HG03469 (cell line): ENCODE measurements at regions not wholly inside any gene's neighbourhood (a gene's known extent, or its start where the extent isn't known, plus 50 kb on each side); places are given as distances from the start of the nearest gene placed in this dataset.
"Not testable (repeated sequence)": the region's sequence is repeated elsewhere in the genome, so short reads cannot be mapped to it uniquely, and the experiment has no call there.

ENCODE experiments used
- ATAC-seq: cut with Tn5 transposase; IDR thresholded peaks from one replicate; pipeline ENCODE4 v1.9.1; 2021; ENCODE audit warnings: mild to moderate bottlenecking, moderate library complexity, moderate number of reproducible peaks; ENCODE audit not compliant: unreplicated experiment

DNA sequence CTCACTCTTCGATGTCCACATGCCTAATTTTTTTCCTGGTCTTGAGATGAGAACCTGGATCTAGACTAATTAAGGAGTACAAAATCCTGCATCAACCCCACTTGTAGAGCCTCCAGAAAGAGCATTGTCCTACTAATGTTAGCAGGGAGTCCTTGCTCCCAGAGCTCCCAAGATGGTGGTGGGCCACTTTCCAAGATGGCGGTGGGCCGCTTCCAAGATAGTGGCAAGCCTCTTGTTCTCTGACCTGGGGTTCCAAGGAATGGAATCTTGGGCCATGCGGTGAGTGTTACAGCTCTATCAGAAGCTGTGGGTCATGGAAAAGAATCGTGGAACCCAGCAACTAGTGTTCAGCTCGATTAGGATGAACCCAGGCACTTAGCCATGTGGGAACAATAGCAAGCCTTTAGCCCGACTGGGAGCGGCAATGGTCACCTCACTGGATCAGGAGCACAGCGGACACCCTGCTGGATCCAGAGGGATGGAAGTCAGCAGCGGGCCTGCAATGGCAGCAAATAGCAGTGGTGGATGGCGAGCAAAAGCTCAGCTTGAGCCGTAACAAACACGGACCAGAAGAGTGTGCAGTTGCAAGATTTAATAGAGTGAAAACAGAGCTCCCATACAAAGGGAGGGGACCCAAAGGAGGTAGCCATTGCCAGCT is 1997.5 kb upstream of the RAG2 start:
- ATAC-seq: not testable (repeated sequence)

DNA sequence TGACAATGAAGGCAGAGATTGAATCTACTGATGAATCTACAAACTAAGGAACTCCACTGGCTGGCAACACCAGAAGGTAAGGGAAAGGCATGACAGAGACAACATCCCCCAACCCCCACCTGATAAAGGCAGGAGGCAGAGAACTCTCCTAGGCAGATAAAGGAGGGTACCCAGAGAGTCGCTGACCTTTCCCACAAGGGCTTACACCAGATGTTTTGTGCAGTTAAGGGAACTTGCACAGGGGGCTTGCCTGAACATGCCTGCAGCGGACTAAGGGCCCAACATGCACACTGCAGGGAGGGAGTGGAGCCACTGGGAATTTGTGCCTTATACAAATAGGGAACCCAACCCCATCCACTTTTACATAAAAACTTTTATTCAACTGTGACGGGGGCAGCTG is 1996.9 kb upstream of the RAG2 start:
- no peak for ATAC-seq

DNA sequence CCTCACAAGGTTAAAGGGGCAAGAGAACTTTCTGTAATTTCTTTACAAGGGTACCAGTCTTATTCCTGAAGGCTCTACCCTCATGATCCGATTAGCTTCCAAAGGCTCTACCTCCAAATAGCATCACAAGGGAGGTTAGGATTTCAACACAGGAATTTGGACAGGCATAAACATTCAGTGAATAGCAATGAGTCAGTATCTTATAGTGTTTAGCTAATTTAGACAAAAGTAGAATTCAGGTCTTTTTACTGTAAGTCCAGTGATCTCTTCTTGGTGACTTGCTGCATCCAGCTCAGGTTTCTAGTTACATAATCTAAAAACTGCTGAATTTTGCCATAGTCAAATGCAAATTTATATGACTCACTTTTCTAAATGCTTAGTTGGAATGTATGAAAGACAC is 1995.6 kb upstream of the RAG2 start:
- ATAC-seq: no peak

DNA sequence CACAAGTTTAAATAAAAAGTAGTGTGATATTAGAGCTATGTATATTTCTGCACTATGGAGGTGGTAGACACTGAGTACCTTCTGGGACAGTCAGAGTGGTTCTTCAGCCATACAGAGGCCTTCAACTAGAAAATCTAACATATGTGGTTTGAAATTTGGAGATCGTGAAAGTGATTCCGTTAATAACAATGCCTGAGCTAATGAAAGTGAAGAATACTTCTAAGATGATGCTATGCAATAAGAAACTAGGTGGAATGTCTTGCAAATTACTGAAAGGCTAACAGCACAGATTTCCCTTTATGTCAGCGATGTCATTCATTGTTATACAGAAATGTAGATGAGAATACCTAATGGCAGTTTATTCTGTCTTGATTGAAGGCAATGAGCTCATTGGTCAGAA is 1984.7 kb upstream of the RAG2 start:
- no peak for ATAC-seq

DNA sequence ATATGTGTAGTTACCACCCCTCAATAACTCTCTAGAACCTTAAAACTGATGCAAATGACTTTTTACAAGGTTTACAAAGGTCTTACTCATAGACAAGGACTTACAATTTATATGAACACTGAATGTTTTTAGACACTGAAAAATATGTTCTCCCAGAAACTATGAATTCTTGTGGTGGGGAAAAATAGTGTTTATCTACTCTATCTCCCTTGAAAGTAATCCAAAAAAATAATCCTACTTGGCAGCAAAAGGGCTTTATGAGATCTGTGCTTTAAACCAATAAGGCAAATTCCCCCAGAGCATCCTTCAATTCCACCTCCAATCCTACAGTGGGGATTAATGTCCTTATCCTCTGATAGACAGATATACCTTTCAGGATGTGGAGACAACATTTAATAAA is 1984.1 kb upstream of the RAG2 start:
- no peak for ATAC-seq

DNA sequence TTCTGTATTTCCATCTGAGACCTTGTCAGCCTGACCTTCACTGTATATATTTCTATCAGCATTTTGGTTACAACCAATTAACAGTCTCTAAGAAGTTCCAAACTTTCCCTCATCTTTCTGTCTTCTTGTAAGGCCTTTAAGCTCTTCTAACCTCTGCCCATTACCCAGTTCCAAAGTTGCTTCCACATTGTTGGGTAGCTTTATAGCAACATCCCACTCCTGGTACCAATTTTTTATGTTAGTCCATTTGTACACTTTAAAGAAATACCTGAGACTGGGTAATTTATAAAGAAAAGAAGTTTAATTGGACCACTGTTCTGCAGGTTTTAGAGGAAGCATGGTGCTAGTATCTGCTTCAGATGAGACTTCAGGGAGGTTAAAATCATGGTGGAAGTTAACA is 1979.7 kb upstream of the RAG2 start:
- no peak for ATAC-seq

DNA sequence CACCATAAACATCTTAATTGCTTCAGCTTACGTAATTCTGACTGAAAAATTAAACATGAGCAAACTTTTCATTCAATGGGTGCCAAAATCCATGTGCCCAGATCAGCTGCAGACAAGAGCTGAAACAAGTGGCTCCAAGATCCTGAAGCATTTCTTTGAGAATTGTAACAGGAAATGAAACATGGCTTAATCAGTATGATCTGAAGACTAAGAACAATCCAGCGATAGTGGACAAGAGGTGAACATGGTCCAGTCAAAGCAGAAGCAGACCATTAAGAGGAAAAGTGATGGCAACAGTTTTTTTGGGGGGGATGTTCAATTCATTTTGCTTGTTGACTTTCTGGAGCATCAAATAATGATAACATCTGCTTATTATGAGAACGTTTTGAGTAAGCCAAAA is 1964.5 kb upstream of the RAG2 start:
- no peak for ATAC-seq

DNA sequence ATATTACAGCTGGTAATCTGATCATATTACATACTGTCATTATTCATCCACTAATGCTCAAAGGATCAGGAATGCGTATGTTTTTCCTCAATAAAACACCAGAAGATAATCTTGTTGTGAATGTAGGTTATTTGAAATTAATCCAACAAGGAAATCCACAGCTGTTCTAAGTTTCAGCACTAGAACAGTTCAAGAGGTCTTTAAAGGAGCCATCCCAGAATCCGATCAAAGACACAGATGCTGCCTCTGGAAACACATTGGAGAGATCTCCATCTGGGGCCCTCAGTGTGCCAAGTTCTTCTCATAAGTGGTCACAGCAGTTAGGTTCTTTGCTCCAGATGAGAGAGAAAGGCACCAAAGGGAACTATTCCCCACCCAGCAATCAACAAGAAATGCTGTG is 1955.1 kb upstream of the RAG2 start:
- ATAC-seq: no peak

DNA sequence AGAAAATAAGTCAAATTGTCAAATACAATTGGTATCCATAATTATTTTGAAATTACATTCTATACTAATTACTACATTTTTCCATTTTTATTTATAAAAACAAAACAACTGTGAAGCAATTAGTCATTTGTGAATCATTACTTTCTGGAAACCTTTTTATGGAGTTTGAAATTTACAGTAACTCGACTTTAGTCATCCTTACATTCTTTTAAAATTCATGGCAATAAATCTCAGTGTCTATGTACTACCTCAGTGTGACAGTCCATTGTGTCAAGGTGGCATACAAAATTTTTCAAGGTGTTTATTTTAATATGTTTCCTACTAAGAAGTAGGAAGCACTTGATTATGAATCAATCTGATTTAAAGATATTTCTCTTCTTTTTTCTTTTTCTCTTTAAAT is 1949.4 kb upstream of the RAG2 start:
- no peak for ATAC-seq

DNA sequence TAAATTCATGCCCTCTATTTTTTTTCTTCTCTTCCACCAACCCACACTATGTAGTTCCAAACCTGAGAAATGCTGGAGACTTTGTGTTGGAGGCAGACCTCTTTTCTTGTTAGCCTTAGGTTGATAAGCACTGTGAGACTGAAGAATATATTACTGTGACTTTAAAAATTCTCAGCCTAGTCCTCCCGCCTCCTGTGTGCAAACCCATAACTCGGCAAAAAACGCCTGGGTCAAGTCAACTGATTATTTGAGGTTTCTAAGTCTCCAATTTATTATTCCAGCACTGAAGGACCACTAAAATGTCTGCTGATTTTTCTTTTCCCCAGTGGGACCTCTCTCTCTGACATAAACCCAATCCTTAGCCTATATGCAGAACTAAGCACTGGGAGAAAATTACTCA is 1946.0 kb upstream of the RAG2 start:
- no peak for ATAC-seq

DNA sequence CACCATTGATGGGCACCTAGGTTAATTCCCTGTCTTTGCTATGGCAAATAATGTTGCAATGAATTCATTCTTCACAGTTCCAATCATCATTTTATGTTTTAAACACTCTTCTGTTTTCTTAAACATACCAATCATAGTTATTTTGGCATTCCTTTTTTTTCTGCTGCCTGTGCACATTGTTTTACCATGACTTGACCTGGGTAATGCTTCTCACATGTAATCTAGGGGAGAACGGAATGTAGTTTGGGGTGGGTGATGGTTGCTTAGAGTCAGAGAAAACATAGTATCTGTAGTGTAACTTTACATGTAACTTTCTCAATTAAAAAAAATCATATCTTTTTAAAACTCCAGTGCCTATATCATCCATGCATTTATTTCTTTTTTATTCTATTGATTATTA is 1945.3 kb upstream of the RAG2 start:
- no peak for ATAC-seq

DNA sequence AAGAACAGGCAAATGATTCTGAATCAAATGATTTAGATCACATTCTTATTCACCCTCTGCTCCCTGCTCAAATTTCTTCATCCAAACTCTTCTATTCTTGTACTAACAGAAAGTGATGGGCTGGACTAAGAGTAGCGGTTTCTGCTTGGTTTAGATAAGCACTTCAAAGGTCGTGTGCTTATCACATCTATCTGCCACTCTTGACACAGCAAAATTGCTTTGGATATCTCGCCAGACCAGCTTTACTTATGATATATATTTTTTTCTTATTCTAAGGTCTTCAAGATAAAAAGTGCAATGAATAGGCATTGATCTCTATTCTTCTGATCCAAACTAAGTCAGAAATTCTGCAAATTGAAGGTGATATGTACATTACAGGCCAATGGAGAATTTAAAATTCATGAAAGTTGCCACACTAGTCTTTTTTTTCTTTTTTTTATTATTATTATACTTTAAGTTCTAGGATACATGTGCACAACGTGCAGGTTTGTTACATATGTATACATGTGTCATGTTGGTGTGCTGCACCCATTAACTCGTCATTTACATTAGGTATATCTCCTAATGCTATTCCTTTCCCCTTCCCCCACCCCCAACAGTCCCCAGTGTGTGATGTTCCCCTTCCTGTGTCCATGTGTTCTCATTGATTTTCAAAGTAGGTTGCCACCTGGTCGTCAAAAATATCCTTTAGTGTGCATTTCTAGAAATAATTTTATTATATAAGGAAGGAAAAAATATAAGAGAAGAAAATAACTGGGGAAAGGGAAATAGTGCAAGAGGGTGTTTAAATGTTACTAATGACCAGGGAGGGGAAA is 1941.0 kb upstream of the RAG2 start:
- ATAC-seq: no peak

DNA sequence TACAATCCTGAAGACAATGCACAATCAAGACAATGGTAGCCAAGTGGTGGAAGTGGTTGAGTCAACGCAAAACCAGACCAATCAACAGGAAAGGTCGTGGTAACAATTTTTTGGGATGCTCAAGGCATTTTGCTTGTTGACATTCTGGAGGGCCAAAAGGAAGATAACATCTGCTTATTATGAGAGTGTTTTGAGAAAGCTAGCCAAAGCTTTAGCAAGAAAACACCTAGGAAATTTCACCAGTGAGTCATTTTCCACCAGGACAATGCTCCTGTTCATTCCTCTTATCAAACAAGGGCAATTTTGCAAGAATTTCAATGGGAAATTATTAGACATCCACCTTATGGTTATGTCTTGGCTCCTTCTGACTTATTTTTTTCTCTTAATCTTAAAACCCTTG is 1932.2 kb upstream of the RAG2 start:
- ATAC-seq: no peak

DNA sequence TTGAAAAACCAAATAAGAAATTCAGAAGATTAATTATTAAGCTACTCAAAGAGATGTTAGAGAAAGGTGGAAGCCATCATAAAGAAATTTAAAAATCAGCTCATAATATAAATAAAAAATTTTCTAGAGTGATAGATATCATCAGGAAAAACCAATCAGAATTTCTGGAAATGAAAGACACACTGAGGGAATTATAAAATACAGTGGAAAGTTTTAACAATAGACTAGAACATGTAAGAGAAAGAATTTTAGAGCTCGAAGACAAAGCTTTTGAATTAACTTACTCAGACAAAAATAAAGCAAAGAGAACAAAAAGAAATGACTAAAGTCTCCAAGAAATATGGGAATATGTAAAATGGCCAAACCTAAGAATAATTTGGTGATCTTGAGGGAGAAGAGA is 1926.9 kb upstream of the RAG2 start:
- no peak for ATAC-seq

DNA sequence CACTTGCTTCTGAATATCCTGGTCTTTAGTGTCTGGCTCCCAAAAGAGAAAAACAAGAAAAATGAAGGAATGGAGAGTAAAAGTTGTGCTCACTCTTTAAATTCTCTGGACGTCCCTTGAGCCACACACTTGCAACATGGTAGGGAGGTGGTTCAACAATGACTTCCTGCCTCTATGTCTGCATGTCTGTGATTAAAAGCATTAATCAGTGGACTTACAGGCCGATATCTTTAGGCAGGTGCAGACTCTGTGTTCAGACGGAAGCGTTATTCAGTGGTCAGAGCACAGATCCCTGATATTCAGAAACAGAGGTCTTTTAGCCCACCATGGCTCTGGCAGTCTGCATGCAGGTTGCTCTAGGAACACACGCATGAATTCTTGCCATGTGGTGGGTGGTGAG is 1920.0 kb upstream of the RAG2 start:
- no peak for ATAC-seq

DNA sequence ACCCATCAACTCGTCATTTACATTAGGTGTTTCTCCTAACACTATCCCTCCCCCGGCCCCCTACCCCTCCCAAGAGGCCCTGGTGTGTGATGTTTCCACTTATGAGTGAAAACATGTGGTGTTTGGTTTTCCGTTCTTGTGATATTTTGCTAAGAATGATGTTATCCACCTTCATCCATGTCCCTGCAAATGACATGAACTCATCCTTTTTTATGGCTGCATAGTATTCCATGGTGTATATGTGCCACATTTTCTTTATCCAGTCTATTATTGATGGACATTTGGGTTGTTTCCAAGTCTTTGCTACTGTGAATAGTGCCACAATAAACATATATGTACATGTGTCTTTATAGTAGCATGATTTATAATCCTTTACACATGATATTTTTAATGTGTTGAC is 1914.8 kb upstream of the RAG2 start:
- ATAC-seq: not testable (repeated sequence)

DNA sequence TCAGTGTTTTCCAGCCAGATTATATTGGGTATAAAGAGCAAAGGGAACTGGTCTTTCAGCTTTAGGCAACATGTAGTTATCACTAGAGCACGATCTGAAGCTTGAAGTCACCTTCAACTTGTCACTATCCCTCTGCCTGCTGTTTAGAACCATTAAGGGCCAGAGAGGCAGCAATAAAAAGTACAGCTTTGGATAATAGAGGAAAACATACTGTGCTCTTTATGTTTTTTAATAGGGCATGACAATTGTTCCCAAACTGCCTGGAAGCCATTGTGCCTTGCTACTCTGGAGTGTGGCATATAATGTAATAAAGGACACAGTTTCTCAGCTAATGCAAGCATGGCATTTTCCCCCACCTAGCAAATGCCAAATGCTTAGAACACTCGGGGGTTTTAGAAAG is 1912.0 kb upstream of the RAG2 start:
- ATAC-seq: no peak

DNA sequence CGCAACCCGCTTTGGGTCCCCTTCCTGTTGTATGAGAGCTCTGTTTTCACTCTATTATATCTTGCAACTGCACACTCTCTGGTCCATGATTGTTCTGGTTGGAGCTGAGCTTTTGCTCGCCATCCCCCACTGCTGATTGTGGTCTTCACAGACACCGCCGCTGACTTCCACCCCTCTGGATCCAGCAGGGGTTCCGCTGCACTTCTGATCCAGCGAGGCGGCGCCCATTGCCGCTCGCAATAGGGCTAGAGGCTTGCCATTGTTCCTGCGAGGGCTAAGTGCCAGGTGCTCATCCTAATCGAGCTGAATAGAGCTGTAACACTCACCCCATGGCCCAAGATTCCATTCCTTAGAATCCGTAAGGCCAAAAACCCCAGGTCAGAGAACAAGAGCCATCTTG is 1905.8 kb upstream of the RAG2 start:
- no peak for ATAC-seq

DNA sequence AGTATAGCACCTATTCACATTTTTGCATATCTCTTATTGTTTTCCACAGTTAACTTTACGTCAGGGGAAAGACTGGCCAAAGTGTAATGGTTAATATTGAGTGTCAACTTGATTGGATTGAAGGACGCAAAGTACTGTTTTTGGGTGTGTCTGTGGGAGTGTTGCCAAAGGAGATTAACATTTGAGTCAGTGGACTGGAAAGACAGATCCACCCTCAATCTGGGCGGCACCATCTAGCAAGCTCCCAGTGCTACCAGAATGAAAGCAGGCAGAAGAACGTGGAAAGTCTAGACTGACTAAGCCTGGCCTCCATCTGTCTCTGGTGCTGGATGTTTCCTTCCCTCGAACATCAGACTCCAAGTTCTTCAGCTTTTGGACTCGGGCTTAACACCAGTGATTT is 1900.7 kb upstream of the RAG2 start:
- ATAC-seq: no peak

DNA sequence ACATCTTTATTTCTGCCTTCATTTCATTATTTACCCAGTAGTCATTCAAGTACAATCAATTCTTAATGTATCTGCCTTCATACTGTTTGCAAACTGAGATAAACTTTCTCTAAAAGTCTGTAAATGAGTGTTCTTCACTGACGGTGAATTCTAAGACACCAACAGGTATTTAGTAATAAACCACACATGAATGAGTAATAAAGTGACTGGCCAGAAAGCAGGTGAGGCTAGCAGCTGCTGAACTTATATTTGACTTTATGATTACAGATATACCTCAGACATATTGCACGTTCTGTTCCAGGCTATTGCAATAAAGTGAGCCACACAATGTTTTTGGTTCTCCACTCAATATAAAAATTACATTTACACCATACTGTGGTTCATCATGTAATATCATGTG is 1894.0 kb upstream of the RAG2 start:
- no peak for ATAC-seq

DNA sequence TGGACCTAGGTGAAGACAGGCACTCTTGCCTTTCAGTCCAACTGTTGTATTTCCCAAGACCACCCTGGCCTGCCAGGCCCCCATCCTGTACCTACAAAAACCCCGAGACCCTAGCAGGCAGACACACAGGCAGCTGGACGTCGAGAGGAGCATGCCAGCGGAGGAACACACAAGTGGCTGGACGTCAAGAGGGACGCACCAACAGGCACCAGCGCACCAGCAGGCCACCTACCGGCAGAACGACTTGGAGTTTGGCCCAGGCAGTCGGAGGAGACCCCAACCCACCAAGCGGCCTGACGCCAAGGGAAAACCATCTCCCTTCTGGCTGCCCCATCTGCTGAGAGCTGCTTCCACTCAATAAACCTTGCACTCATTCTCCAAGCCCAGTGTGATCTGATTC is 1883.4 kb upstream of the RAG2 start:
- no peak for ATAC-seq

DNA sequence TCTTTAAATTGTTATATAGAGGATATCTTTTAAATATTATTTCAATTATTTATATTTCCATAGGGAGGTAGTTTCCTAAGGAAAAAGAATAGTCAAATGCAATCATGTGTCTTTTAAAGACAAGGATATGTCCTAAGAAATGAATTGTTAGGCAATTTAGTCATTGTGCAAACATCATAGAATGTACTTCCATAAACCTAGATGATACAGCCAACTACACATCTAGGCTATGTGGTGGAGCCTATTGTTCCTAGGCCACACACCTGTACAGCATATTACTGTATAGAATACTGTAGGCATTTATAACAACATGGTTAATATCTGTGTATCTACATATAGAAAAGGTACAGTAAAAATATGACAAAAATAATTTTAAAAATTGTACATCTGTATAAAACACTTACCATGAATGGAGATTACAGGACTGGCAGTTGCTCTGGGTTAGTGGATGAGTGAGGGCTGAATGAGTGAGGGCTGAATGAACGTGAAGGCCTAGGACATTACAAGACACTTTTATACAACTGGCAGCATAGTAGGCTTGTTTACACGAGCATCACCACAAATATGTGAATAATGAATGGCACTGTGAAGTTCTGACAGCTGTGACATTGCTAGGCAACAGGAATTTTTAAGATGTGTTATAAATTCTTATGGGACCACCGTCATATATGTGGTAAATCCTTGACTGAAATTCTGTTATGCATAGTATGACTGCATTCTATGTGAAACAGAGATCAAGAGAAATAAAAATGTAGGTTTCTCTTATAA is 1879.0 kb upstream of the RAG2 start:
- ATAC-seq: no peak
